Ovary (tissue), 7 donors: ENCODE measurements at regions not wholly inside any gene's neighbourhood (a gene's known extent, or its start where the extent isn't known, plus 50 kb on each side); places are given as distances from the start of the nearest gene placed in this dataset.

Experiments
- DNase-seq, 5 donors: peaks; one replicate each; pipeline ENCODE4 v3.0.0-alpha.2; 2019 to 2020
- H3K27ac ChIP-seq, 2 donors: fragments of 200-600 bp; one replicate each; pipeline versions ENCODE4 v1.5.1 to v1.8.0; 2019 to 2022
- H3K27me3 ChIP-seq: fragments of 200-600 bp; one replicate; pipeline ENCODE4 v1.8.0; 2022
- H3K36me3 ChIP-seq: fragments of 200-600 bp; sonication (generic); one replicate; pipeline ENCODE4 v1.5.1; 2019
- H3K4me1 ChIP-seq: one replicate; pipeline ENCODE4 v1.8.1; 2013; ENCODE audit warnings: mild to moderate bottlenecking, moderate library complexity; ENCODE audit not compliant: insufficient read depth
- H3K4me3 ChIP-seq: fragments of 200-600 bp; sonication (generic); one replicate; pipeline ENCODE4 v1.5.1; 2017
- H3K9me3 ChIP-seq, 2 donors: fragments of 200-600 bp in 1 of 2; sonication (generic) in 1 of 2; one replicate each; pipeline versions ENCODE4 v1.5.1 to v1.8.1; 2013 to 2019; ENCODE audit warnings: mild to moderate bottlenecking in 1 of 2, moderate library complexity in 1 of 2
- EP300 ChIP-seq: sonication (generic); formaldehyde crosslinking; IDR thresholded peaks from one replicate; pipeline ENCODE4 v1.6.1; 2017; ENCODE audit warnings: antibody characterized with exemption
- POLR2A ChIP-seq: fragments of 450-650 bp; IDR thresholded peaks from one replicate; pipeline ENCODE4 v1.6.1; 2017; ENCODE audit warnings: antibody characterized with exemption, mild to moderate bottlenecking, moderate library complexity
- WGBS, 3 donors: extraction: QIAGEN DNeasy Blood & Tissue Kit in 1 of 3; methylation state at CpG; one replicate each; pipeline versions ENCODE4 v1.1.5 to v1.1.7; 2013 to 2017; 5-methylcytosine and 5-hydroxymethylcytosine counted together
- intact Hi-C, 4 donors: fragments of 100-400 bp; cut with DNase I; formaldehyde crosslinking; loops; one replicate each; pipeline versions ENCODE4 v1.11.0 to v1.15.1; 2022 to 2023
- TF ChIP-seq, protein P1 (sequence below), 3 donors: fragments of 450-650 bp in 2 of 3; fragments of 200-600 bp in 1 of 3; IDR thresholded peaks; one replicate each; pipeline versions ENCODE4 v1.5.1 to v1.8.0; 2016 to 2022; ENCODE audit warnings: antibody characterized with exemption in 3 of 3, mild to moderate bottlenecking in 1 of 3
- donor health status: DM: no; HTN: no; CAD: no; lungs with moderate emphysema.
- donor health status: DM: no; HTN: no; CAD: no.
- donor health status: Bipolar disorder and iron deficiency.
- donor health status: DM: no; HTN: no; CAD: no.
- donor health status: DM: yes; HTN: yes; CAD: no.

GRCh38 chr12:92520511-92520910, 182.3 kb upstream of the PLEKHG7 start:
- DNase-seq, result no peak
- Histone ChIP-seq H3K36me3 (no peaks in the 10 kb centered on the region), H3K4me3 (no peak overlapping the region), H3K9me3 (no peaks in the 10 kb centered on the region), H3K4me1 (no peaks in the 10 kb centered on the region), H3K27me3 (no peaks in the 10 kb centered on the region), H3K27ac (no peak overlapping the region)
- intact Hi-C loops, result no loop called here
- no peak for TF ChIP-seq EP300
- TF ChIP-seq, protein P1, sequence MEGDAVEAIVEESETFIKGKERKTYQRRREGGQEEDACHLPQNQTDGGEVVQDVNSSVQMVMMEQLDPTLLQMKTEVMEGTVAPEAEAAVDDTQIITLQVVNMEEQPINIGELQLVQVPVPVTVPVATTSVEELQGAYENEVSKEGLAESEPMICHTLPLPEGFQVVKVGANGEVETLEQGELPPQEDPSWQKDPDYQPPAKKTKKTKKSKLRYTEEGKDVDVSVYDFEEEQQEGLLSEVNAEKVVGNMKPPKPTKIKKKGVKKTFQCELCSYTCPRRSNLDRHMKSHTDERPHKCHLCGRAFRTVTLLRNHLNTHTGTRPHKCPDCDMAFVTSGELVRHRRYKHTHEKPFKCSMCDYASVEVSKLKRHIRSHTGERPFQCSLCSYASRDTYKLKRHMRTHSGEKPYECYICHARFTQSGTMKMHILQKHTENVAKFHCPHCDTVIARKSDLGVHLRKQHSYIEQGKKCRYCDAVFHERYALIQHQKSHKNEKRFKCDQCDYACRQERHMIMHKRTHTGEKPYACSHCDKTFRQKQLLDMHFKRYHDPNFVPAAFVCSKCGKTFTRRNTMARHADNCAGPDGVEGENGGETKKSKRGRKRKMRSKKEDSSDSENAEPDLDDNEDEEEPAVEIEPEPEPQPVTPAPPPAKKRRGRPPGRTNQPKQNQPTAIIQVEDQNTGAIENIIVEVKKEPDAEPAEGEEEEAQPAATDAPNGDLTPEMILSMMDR (IDR thresholded peaks at IDR 0.05), result no peak
- no peak for TF ChIP-seq POLR2A

DNA sequence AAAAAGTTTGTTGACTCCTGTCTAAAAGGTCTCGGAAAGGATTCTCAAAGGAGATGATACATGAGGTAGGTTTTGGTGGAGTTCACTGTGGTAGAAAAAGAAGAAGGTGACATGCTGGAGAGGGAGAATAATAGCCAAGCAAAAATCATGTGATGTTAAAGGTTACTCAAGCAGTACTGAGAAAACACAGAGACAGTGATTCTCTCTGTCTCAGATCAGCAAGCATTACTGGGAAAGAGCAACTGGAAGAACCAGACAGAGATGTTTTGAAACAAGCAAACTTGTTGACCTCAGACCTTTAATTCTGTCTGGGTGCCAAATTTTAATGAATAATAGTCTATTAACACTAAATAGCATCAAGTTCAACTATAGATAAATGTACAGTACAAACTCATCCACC, 183.5 kb upstream of the PLEKHG7 start:
- WGBS, 3 donors, result 98 to 100% (median 99%) methylated on average over 1 of the region's 1 CpG

GRCh38 chr12:92518071-92518470, 184.7 kb upstream of the PLEKHG7 start:
- no peak for TF ChIP-seq POLR2A
- TF ChIP-seq, protein P1 (IDR thresholded peaks at IDR 0.05), result no peak
- TF ChIP-seq EP300, result no peak
- Histone ChIP-seq H3K27me3 (no peaks in the 10 kb centered on the region), H3K4me3 (no peak overlapping the region), H3K4me1 (no peaks in the 10 kb centered on the region), H3K36me3 (no peaks in the 10 kb centered on the region), H3K9me3 (no peaks in the 10 kb centered on the region), H3K27ac (no peak overlapping the region)
- DNase-seq, result no peak
- intact Hi-C loops, result no loop called here
- WGBS, 3 donors, result 79 to 83% (median 81%) methylated on average over 4 of the region's 4 CpGs

More for the DNA sequence above, 183.5 kb upstream of the PLEKHG7 start:
- no peak for DNase-seq
- intact Hi-C loops, result no loop called here
- TF ChIP-seq, protein P1 (IDR thresholded peaks at IDR 0.05), result no peak
- TF ChIP-seq EP300 (no peak), POLR2A (no peak)
- no peaks in the 10 kb centered on the region for H3K4me1 ChIP-seq
- H3K36me3 ChIP-seq, result no peaks in the 10 kb centered on the region
- H3K27me3 ChIP-seq, result no peaks in the 10 kb centered on the region
- no peak overlapping the region for H3K4me3 ChIP-seq
- H3K27ac ChIP-seq, result no peak overlapping the region
- no peaks in the 10 kb centered on the region for H3K9me3 ChIP-seq

DNA sequence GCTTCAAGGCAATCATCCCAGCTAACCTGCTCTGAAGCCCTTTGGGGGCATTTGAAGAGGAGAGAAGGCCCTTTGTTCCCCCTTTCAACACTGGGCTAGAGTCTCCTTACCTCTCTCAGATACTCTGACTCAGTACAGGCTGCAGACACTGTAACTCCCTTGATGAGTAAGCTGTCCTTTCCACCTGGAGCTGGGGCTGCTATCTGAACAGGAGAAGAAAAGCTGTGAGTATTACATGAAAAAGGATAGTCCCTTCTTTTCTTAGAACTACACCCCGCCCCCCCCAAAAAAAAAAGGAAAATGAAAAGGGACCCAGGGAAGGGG, 186.6 kb upstream of the PLEKHG7 start:
- no peak for DNase-seq
- intact Hi-C loops, result no loop called here
- TF ChIP-seq EP300, result no peak
- TF ChIP-seq, protein P1 (IDR thresholded peaks at IDR 0.05), result no peak
- H3K9me3 ChIP-seq, result no peaks in the 10 kb centered on the region
- H3K4me1 ChIP-seq, result no peaks in the 10 kb centered on the region
- H3K27ac ChIP-seq, result no peak overlapping the region
- WGBS, 3 donors, result 56 to 68% (median 59%) methylated on average over 1 of the region's 1 CpG
- H3K36me3 ChIP-seq, result no peaks in the 10 kb centered on the region
- no peak overlapping the region for H3K4me3 ChIP-seq
- H3K27me3 ChIP-seq, result no peaks in the 10 kb centered on the region

GRCh38 chr12:92513231-92513730, 189.5 kb upstream of the PLEKHG7 start:
- Histone ChIP-seq H3K9me3 (no peaks in the 10 kb centered on the region), H3K4me3 (no peak overlapping the region), H3K36me3 (no peaks in the 10 kb centered on the region), H3K4me1 (no peaks in the 10 kb centered on the region), H3K27me3 (no peaks in the 10 kb centered on the region), H3K27ac (no peak overlapping the region)
- 74 to 79% (median 76%) methylated on average over 2 of the region's 2 CpGs for WGBS, 3 donors
- TF ChIP-seq EP300, result no peak
- no peak for TF ChIP-seq POLR2A
- TF ChIP-seq, protein P1 (IDR thresholded peaks at IDR 0.05), result no peak
- DNase-seq, result no peak
- intact Hi-C loops, result no loop called here
